ENCODE measurements at regions not wholly inside any gene's neighbourhood (a gene's known extent, or its start where the extent isn't known, plus 50 kb on each side); places are given as distances from the start of the nearest gene placed in this dataset.

DNA sequence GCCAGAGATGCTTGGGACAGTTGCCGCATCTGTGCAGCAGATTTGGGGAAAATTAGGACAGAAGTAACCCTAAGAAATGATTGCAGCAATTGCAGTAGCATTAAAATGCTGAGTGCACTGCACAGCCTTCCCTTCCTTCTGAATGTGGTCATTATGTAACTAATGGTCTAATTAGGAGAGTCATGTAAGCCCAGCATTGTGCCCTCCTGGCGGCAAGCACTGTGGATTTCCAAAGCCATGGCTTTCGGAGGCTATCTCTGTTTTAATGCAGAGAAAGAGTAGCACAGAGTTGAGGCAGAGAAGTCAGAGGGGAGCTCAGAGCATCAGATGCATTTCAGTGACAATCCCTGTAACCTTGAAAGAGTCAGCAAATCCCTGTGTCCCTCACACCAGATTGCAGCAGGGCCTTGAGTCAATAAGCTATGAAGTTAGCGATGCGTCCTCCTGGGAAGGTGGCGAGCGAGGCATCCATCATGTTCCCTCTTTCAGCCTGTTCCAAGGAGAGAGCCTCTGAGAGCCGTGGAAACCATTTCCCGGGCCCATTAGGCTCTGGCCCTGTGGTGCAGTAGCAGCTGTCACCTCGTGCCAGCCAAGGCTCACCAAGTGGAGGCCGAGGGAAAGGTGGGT lies 307.2 kb downstream of the FBXO15 start:
- no peak for ATAC-seq
- TF ChIP-seq TOX (CRISPR knock-in tag; IDR thresholded peaks at IDR 0.05; ENCODE audit: borderline replicate concordance) (no peak), TCF4 (CRISPR knock-in tag; IDR thresholded peaks at IDR 0.05; ENCODE audit: borderline replicate concordance) (no peak), RARB (CRISPR knock-in tag; IDR thresholded peaks at IDR 0.05) (no peak), SNAI2 (CRISPR knock-in tag; IDR thresholded peaks at IDR 0.05) (no peak), GLIS3 (CRISPR knock-in tag; IDR thresholded peaks at IDR 0.05) (no peak), TSHZ2 (CRISPR knock-in tag; IDR thresholded peaks at IDR 0.05) (no peak), ARNTL (CRISPR knock-in tag; IDR thresholded peaks at IDR 0.05; ENCODE audit: borderline replicate concordance, low read depth) (no peak), BACH2 (CRISPR knock-in tag; IDR thresholded peaks at IDR 0.05; ENCODE audit: borderline replicate concordance) (no peak), ZFP30 (CRISPR knock-in tag; IDR thresholded peaks at IDR 0.05) (no peak), CSDC2 (CRISPR knock-in tag; IDR thresholded peaks at IDR 0.05) (no peak), CREB5 (CRISPR knock-in tag; IDR thresholded peaks at IDR 0.05; ENCODE audit: low read depth) (no peak), ZFP3 (CRISPR knock-in tag; IDR thresholded peaks at IDR 0.05) (no peak), ZNF8 (CRISPR knock-in tag; IDR thresholded peaks at IDR 0.05) (no peak), ISL1 (CRISPR knock-in tag; IDR thresholded peaks at IDR 0.05) (no peak), ESRRG (CRISPR knock-in tag; IDR thresholded peaks at IDR 0.05) (no peak), PPARA (CRISPR knock-in tag; IDR thresholded peaks at IDR 0.05; ENCODE audit: borderline replicate concordance) (no peak)

- ATAC-seq = no peak
- TF ChIP-seq PPARA (CRISPR knock-in tag; IDR thresholded peaks at IDR 0.05; ENCODE audit: borderline replicate concordance) (no peak), TOX (CRISPR knock-in tag; IDR thresholded peaks at IDR 0.05; ENCODE audit: borderline replicate concordance) (no peak), ZNF565 (CRISPR knock-in tag; conservative IDR thresholded peaks at IDR 0.05; ENCODE audit: low read depth) (no peak), ISL1 (CRISPR knock-in tag; IDR thresholded peaks at IDR 0.05) (no peak), CREB5 (CRISPR knock-in tag; IDR thresholded peaks at IDR 0.05; ENCODE audit: low read depth) (no peak), BACH2 (CRISPR knock-in tag; IDR thresholded peaks at IDR 0.05; ENCODE audit: borderline replicate concordance) (no peak), TSHZ2 (CRISPR knock-in tag; IDR thresholded peaks at IDR 0.05) (no peak), ZNF70 (CRISPR knock-in tag; IDR thresholded peaks at IDR 0.05) (no peak), ESRRG (CRISPR knock-in tag; IDR thresholded peaks at IDR 0.05) (no peak), ZFP30 (CRISPR knock-in tag; IDR thresholded peaks at IDR 0.05) (no peak), ZNF8 (CRISPR knock-in tag; IDR thresholded peaks at IDR 0.05) (no peak), SNAI2 (CRISPR knock-in tag; IDR thresholded peaks at IDR 0.05) (no peak), RARB (CRISPR knock-in tag; IDR thresholded peaks at IDR 0.05) (no peak), ZFP3 (CRISPR knock-in tag; IDR thresholded peaks at IDR 0.05) (no peak), PATZ1 (CRISPR knock-in tag; IDR thresholded peaks at IDR 0.05; ENCODE audit: borderline replicate concordance) (no peak), ZC3H10 (CRISPR knock-in tag; IDR thresholded peaks at IDR 0.05) (no peak)
- TF ChIP-seq, protein P1, sequence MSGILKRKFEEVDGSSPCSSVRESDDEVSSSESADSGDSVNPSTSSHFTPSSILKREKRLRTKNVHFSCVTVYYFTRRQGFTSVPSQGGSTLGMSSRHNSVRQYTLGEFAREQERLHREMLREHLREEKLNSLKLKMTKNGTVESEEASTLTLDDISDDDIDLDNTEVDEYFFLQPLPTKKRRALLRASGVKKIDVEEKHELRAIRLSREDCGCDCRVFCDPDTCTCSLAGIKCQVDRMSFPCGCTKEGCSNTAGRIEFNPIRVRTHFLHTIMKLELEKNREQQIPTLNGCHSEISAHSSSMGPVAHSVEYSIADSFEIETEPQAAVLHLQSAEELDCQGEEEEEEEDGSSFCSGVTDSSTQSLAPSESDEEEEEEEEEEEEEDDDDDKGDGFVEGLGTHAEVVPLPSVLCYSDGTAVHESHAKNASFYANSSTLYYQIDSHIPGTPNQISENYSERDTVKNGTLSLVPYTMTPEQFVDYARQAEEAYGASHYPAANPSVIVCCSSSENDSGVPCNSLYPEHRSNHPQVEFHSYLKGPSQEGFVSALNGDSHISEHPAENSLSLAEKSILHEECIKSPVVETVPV (CRISPR knock-in tag; IDR thresholded peaks at IDR 0.05) = no peak
- TF ChIP-seq, protein P2, sequence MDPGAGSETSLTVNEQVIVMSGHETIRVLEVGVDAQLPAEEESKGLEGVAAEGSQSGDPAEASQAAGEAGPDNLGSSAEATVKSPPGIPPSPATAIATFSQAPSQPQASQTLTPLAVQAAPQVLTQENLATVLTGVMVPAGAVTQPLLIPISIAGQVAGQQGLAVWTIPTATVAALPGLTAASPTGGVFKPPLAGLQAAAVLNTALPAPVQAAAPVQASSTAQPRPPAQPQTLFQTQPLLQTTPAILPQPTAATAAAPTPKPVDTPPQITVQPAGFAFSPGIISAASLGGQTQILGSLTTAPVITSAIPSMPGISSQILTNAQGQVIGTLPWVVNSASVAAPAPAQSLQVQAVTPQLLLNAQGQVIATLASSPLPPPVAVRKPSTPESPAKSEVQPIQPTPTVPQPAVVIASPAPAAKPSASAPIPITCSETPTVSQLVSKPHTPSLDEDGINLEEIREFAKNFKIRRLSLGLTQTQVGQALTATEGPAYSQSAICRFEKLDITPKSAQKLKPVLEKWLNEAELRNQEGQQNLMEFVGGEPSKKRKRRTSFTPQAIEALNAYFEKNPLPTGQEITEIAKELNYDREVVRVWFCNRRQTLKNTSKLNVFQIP (CRISPR knock-in tag; IDR thresholded peaks at IDR 0.05; ENCODE audit: borderline replicate concordance, low read depth) = no peak
These were observed 308.2 kb downstream of the FBXO15 start for GRCh38 chr18:73839441-73839840.
